ENCODE measurements at regions not wholly inside any gene's neighbourhood (a gene's known extent, or its start where the extent isn't known, plus 50 kb on each side); places are given as distances from the start of the nearest gene placed in this dataset.

DNA sequence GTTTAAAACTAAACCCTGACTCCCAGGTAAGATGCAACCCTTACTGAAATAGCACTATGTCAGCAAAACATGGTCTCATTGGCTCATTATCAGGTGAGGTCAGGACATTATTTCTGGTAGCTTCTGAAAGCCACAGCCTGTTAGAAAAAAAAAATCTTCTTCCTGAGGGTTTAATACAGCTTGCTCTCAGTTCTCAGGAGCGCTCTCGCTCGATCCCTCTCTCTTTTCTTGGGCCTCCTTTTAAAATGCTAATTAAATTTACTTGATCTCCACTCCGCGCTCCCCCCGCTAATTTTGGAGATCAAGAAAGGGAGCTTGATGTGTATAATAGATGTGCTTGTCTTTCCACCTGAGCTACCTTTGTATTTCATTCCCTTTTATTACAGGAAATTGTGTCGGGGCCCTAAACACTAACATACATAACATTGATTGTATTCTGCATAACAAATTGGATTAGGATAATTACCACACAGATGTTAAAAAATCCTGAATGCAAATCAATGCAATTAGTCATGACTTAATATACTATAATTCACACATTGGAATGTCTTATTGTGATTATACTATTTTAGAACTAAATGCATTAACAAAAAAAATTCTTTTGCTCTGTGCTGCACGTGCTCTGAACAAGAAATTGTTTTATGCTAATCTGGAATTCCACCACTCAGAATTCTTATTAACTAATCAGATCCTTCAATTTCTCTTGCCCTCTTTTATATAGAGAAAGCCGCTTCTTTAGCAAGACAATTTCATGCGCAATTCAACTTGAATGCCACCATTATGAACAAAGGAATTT, 101.6 kb upstream of the TEX13D start:
- peaks cover 0 to 3% of the 10 kb centered on the region in 2 donors for H3K9me3 ChIP-seq (ENCODE audit: control insufficient read depth in 2 of 2, insufficient read depth in 1 of 2, low read length in 1 of 2)
- H3K4me1 ChIP-seq (ENCODE audit: control insufficient read depth in 2 of 2, insufficient read depth in 2 of 2, low read length in 2 of 2) = peaks cover 5 to 41% of the 10 kb centered on the region in 2 donors
- no peaks in the 10 kb centered on the region for H3K36me3 ChIP-seq (ENCODE audit: control insufficient read depth in 2 of 2, insufficient read depth in 2 of 2, low read length in 1 of 2)
- H3K4me3 ChIP-seq (ENCODE audit: low read length in 2 of 2) = no peak overlapping the region
- DNase-seq (ENCODE audit: low read depth in 6 of 9, low spot score in 9 of 9) = no peak
- no peak overlapping the region for H3K27ac ChIP-seq (ENCODE audit: low read depth in 1 of 2, low read length in 1 of 2)
- no peaks in the 10 kb centered on the region for H3K27me3 ChIP-seq (ENCODE audit: control insufficient read depth in 2 of 2, insufficient read depth in 1 of 2, low read length in 1 of 2)
- WGBS = 90% methylated on average over 10 of the region's 10 CpGs

DNA sequence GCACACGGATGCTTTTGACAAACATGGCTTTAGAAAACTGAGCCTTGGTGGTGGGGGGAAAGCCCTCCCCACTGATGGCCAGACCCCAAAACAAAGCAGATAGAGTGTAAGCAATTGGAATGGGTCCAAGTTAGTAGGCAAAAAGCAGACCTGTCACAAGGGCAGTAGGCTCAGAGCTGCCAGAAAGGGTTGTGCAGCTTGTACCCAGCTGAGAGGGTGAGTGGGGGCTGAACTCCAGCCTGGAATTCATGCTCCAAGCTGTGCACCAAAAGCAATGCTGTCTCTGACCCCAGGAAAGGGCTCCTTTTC, 101.1 kb upstream of the TEX13D start:
- no peaks in the 10 kb centered on the region for H3K27me3 ChIP-seq (ENCODE audit: control insufficient read depth in 2 of 2, insufficient read depth in 1 of 2, low read length in 1 of 2)
- WGBS = 91% methylated on average over 1 of the region's 1 CpG
- H3K36me3 ChIP-seq (ENCODE audit: control insufficient read depth in 2 of 2, insufficient read depth in 2 of 2, low read length in 1 of 2) = no peaks in the 10 kb centered on the region
- H3K4me1 ChIP-seq (ENCODE audit: control insufficient read depth in 2 of 2, insufficient read depth in 2 of 2, low read length in 2 of 2) = peaks cover 5 to 35% of the 10 kb centered on the region in 2 donors
- no peak for DNase-seq (ENCODE audit: low read depth in 6 of 9, low spot score in 9 of 9)
- H3K27ac ChIP-seq (ENCODE audit: low read depth in 1 of 2, low read length in 1 of 2) = no peak overlapping the region
- no peak overlapping the region for H3K4me3 ChIP-seq (ENCODE audit: low read length in 2 of 2)
- peaks cover 0 to 3% of the 10 kb centered on the region in 2 donors for H3K9me3 ChIP-seq (ENCODE audit: control insufficient read depth in 2 of 2, insufficient read depth in 1 of 2, low read length in 1 of 2)

DNA sequence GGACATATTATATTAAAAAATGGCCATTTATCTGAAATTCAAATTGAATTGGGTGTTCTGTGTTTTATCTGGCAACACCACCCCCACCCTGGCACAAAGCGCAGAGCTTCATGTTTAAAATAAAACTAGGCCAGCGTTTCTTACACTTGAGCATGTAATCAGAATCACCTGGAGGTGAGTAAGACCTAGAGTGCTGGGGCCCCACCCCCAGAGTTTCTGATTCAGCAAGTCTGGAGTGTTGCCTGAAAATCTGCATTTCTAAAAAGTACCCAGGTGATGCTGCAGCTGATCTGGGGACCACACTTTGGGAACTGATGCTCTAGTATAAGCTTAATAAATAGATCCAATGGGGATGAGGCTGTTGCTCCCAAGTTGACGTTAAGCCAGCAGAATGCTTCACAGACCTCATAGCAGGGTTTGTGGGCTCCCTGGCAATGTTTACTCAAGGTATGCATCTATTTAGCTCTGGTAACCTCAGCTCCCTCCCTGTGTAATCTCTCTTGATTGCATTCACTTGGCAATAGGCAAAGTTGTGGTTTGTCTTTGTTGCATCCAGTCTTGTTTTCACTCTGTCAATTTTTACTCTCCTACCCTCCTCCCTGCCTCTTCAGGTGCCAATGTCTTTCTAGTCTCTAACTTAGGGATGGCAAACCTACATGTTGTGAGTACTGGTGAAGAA, 99.8 kb upstream of the TEX13D start:
- Histone ChIP-seq H3K27ac (ENCODE audit: low read depth in 1 of 2, low read length in 1 of 2) (peak overlapping the region in 1 of 2 donors; percentile 23), H3K4me3 (ENCODE audit: low read length in 2 of 2) (no peak overlapping the region), H3K4me1 (ENCODE audit: control insufficient read depth in 2 of 2, insufficient read depth in 2 of 2, low read length in 2 of 2) (peaks cover 5 to 32% of the 10 kb centered on the region in 2 donors), H3K27me3 (ENCODE audit: control insufficient read depth in 2 of 2, insufficient read depth in 1 of 2, low read length in 1 of 2) (no peaks in the 10 kb centered on the region), H3K36me3 (ENCODE audit: control insufficient read depth in 2 of 2, insufficient read depth in 2 of 2, low read length in 1 of 2) (no peaks in the 10 kb centered on the region), H3K9me3 (ENCODE audit: control insufficient read depth in 2 of 2, insufficient read depth in 1 of 2, low read length in 1 of 2) (peaks cover 0 to 3% of the 10 kb centered on the region in 2 donors)
- DNase-seq (ENCODE audit: low read depth in 6 of 9, low spot score in 9 of 9) = peak in 1 of 9 donors; percentile 57
- 79% methylated on average over 3 of the region's 3 CpGs for WGBS

DNA sequence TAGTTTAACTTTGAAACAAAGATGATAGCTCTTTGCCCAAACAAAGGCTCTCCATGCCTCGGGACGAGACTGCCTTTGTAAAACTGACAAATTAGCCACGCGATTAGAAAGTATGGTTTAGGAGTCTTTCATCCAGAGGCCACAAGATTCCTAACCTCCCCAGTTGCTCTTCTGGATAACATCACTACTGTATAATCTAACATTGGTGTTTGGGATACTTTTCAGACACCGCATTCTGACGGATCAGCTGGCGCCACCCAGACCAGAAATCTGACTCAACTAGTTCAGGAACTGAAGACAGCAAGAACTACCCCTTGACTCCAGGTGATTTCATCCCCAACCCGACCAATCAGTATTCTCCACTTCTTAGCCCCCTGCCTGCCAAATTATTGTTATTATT, 98.1 kb upstream of the TEX13D start:
- H3K27me3 ChIP-seq (ENCODE audit: control insufficient read depth in 2 of 2, insufficient read depth in 1 of 2, low read length in 1 of 2) = no peaks in the 10 kb centered on the region
- WGBS = 96% methylated on average over 8 of the region's 8 CpGs
- DNase-seq (ENCODE audit: low read depth in 6 of 9, low spot score in 9 of 9) = no peak
- no peaks in the 10 kb centered on the region for H3K36me3 ChIP-seq (ENCODE audit: control insufficient read depth in 2 of 2, insufficient read depth in 2 of 2, low read length in 1 of 2)
- peaks cover 0 to 3% of the 10 kb centered on the region in 2 donors for H3K9me3 ChIP-seq (ENCODE audit: control insufficient read depth in 2 of 2, insufficient read depth in 1 of 2, low read length in 1 of 2)
- no peak overlapping the region for H3K27ac ChIP-seq (ENCODE audit: low read depth in 1 of 2, low read length in 1 of 2)
- H3K4me1 ChIP-seq (ENCODE audit: control insufficient read depth in 2 of 2, insufficient read depth in 2 of 2, low read length in 2 of 2) = peaks cover 5 to 32% of the 10 kb centered on the region in 2 donors
- H3K4me3 ChIP-seq (ENCODE audit: low read length in 2 of 2) = no peak overlapping the region

DNA sequence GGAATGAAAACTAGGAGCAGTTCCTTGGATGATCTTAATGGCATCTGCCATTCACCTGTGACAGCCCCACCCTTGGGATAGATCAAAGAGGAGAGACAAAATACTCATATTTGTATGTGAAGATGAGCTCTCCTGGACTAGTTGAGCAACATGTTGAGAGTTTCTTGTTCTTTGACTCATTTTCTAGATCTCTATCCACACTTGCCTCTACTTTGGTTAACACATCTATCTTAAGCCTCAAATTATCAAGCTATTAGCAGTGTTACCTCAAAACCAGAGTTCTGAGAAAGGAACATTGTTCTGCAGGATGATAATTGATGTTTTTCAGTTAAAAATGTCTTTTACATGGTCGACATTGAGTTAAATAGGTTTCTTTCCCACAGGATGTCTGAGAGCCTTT, 94.2 kb upstream of the TEX13D start:
- no peak for DNase-seq (ENCODE audit: low read depth in 6 of 9, low spot score in 9 of 9)
- H3K36me3 ChIP-seq (ENCODE audit: control insufficient read depth in 2 of 2, insufficient read depth in 2 of 2, low read length in 1 of 2) = no peaks in the 10 kb centered on the region
- peaks cover 0 to 3% of the 10 kb centered on the region in 2 donors for H3K9me3 ChIP-seq (ENCODE audit: control insufficient read depth in 2 of 2, insufficient read depth in 1 of 2, low read length in 1 of 2)
- H3K4me3 ChIP-seq (ENCODE audit: low read length in 2 of 2) = no peak overlapping the region
- no peak overlapping the region for H3K27ac ChIP-seq (ENCODE audit: low read depth in 1 of 2, low read length in 1 of 2)
- H3K27me3 ChIP-seq (ENCODE audit: control insufficient read depth in 2 of 2, insufficient read depth in 1 of 2, low read length in 1 of 2) = no peaks in the 10 kb centered on the region
- 96% methylated on average over 1 of the region's 1 CpG for WGBS
- H3K4me1 ChIP-seq (ENCODE audit: control insufficient read depth in 2 of 2, insufficient read depth in 2 of 2, low read length in 2 of 2) = peaks cover 0 to 6% of the 10 kb centered on the region in 2 donors

DNA sequence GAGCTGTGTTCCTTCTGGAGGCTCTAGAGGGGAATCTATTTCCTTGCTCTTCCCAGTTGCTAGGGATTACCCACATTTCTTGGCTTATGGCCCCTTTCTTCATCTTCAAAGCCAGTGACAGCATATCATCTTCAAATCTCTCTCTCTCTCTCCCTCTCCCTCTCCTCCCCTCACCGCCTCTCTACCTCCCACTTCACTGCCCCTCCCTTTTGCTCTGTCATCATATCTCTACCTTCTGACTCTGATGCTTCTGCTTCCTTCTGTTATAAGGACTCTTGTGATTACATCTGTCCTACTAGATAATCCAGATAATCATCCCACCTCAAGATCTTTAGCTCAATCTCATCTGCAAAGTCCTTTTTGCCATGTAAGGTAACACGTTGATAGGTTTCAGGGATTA, 93.1 kb upstream of the TEX13D start:
- no peak for DNase-seq (ENCODE audit: low read depth in 6 of 9, low spot score in 9 of 9)
- Histone ChIP-seq H3K4me1 (ENCODE audit: control insufficient read depth in 2 of 2, insufficient read depth in 2 of 2, low read length in 2 of 2) (peaks cover 0 to 3% of the 10 kb centered on the region in 2 donors), H3K27ac (ENCODE audit: low read depth in 1 of 2, low read length in 1 of 2) (no peak overlapping the region), H3K9me3 (ENCODE audit: control insufficient read depth in 2 of 2, insufficient read depth in 1 of 2, low read length in 1 of 2) (peaks cover 0 to 3% of the 10 kb centered on the region in 2 donors), H3K27me3 (ENCODE audit: control insufficient read depth in 2 of 2, insufficient read depth in 1 of 2, low read length in 1 of 2) (no peaks in the 10 kb centered on the region), H3K4me3 (ENCODE audit: low read length in 2 of 2) (no peak overlapping the region), H3K36me3 (ENCODE audit: control insufficient read depth in 2 of 2, insufficient read depth in 2 of 2, low read length in 1 of 2) (no peaks in the 10 kb centered on the region)
- 48% methylated on average over 2 of the region's 2 CpGs for WGBS

DNA sequence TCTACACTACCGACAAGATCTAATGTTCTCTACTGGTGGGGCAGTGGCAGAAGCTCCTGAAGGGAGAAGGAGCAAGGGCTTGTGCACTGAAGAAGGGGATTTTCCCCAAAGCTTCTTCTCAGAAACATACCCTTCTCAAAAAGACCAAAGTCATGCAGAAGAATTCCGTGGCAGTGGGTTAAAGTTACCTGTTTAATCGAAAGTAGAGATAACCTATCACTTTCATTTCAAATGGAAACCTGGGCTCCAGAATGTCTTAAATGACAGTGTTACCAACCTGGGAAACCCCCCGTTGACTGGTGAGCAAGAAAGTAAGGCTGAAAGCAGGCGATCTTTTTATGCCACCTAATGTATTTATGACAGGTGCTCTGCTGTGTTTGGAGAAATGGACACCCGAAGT, 92.5 kb upstream of the TEX13D start:
- H3K27ac ChIP-seq (ENCODE audit: low read depth in 1 of 2, low read length in 1 of 2) = no peak overlapping the region
- no peak overlapping the region for H3K4me3 ChIP-seq (ENCODE audit: low read length in 2 of 2)
- DNase-seq (ENCODE audit: low read depth in 6 of 9, low spot score in 9 of 9) = no peak
- H3K27me3 ChIP-seq (ENCODE audit: control insufficient read depth in 2 of 2, insufficient read depth in 1 of 2, low read length in 1 of 2) = no peaks in the 10 kb centered on the region
- 76% methylated on average over 6 of the region's 6 CpGs for WGBS
- no peaks in the 10 kb centered on the region for H3K36me3 ChIP-seq (ENCODE audit: control insufficient read depth in 2 of 2, insufficient read depth in 2 of 2, low read length in 1 of 2)
- H3K9me3 ChIP-seq (ENCODE audit: control insufficient read depth in 2 of 2, insufficient read depth in 1 of 2, low read length in 1 of 2) = peaks cover 0 to under 1% of the 10 kb centered on the region in 2 donors
- H3K4me1 ChIP-seq (ENCODE audit: control insufficient read depth in 2 of 2, insufficient read depth in 2 of 2, low read length in 2 of 2) = peaks cover 0 to 3% of the 10 kb centered on the region in 2 donors

DNA sequence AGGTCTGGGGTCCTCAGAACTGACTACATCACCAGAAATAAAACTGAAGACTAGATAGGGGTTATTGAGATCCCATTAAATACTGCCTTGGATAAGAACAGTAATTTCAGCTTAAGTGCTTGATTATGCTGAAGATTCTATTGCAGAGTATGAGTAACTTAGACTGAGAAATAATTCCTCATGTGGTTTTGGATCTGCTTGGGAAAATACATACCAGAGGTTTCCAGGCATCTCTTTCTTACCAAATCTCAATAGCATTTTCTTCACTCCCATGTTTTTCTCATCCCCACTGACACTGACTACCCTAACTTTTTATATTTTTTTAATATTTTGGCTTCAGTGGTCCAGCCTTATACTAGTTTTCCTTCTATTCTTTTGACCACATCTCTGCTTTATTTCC, 92.0 kb upstream of the TEX13D start:
- Histone ChIP-seq H3K9me3 (ENCODE audit: control insufficient read depth in 2 of 2, insufficient read depth in 1 of 2, low read length in 1 of 2) (no peaks in the 10 kb centered on the region), H3K4me1 (ENCODE audit: control insufficient read depth in 2 of 2, insufficient read depth in 2 of 2, low read length in 2 of 2) (peaks cover 0 to 3% of the 10 kb centered on the region in 2 donors), H3K27ac (ENCODE audit: low read depth in 1 of 2, low read length in 1 of 2) (no peak overlapping the region), H3K4me3 (ENCODE audit: low read length in 2 of 2) (no peak overlapping the region), H3K27me3 (ENCODE audit: control insufficient read depth in 2 of 2, insufficient read depth in 1 of 2, low read length in 1 of 2) (no peaks in the 10 kb centered on the region), H3K36me3 (ENCODE audit: control insufficient read depth in 2 of 2, insufficient read depth in 2 of 2, low read length in 1 of 2) (no peaks in the 10 kb centered on the region)
- no peak for DNase-seq (ENCODE audit: low read depth in 6 of 9, low spot score in 9 of 9)

DNA sequence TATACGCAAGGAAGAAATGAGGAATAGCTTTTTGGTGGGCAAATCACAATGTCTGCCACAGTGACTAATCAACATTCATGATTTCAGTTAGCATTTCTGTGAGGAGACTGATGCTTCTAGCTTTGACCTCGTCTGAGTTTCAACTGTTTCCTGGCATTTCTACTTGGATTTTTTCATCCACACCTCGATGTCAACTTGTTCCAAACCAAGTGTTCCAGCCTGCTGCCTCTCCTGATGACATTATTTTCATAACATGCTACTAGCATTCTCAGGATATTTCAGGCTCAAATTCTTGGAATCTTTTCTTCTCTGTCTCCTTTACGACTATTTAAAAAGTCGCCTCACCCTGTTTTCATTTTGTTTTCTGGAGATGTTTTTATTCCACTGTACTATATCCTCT, 90.3 kb upstream of the TEX13D start:
- WGBS = 85% methylated on average over 5 of the region's 5 CpGs
- Histone ChIP-seq H3K36me3 (ENCODE audit: control insufficient read depth in 2 of 2, insufficient read depth in 2 of 2, low read length in 1 of 2) (no peaks in the 10 kb centered on the region), H3K27me3 (ENCODE audit: control insufficient read depth in 2 of 2, insufficient read depth in 1 of 2, low read length in 1 of 2) (no peaks in the 10 kb centered on the region), H3K9me3 (ENCODE audit: control insufficient read depth in 2 of 2, insufficient read depth in 1 of 2, low read length in 1 of 2) (peaks cover 0 to 1% of the 10 kb centered on the region in 2 donors), H3K4me1 (ENCODE audit: control insufficient read depth in 2 of 2, insufficient read depth in 2 of 2, low read length in 2 of 2) (peaks cover 0 to 3% of the 10 kb centered on the region in 2 donors), H3K4me3 (ENCODE audit: low read length in 2 of 2) (no peak overlapping the region), H3K27ac (ENCODE audit: low read depth in 1 of 2, low read length in 1 of 2) (no peak overlapping the region)
- no peak for DNase-seq (ENCODE audit: low read depth in 6 of 9, low spot score in 9 of 9)
